GM23338 (cell line): ENCODE measurements at regions not wholly inside any gene's neighbourhood (a gene's known extent, or its start where the extent isn't known, plus 50 kb on each side); places are given as distances from the start of the nearest gene placed in this dataset.
"Not testable (repeated sequence)": the region's sequence is repeated elsewhere in the genome, so short reads cannot be mapped to it uniquely, and the experiment has no call there.

ENCODE experiments used
- ATAC-seq: fragments of 200-7000 bp; cut with Tn5 transposase; 3 replicates; pipeline ENCODE4 v1.9.1; 2020
- DNase-seq: peaks from one replicate; pipeline ENCODE4 v3.0.0-alpha.2; 2015; ENCODE audit warnings: low spot score
- H2AFZ ChIP-seq: fragments of 200-600 bp; sonication (generic); 2 replicates; pipeline ENCODE4 v1.8.0; 2016; ENCODE audit warnings: antibody characterized with exemption, mild to moderate bottlenecking, moderate library complexity
- H3F3A ChIP-seq: fragments of 200-600 bp; sonication (generic); replicated peaks from 2 replicates; pipeline ENCODE4 v1.8.0; 2017; ENCODE audit warnings: antibody characterized with exemption, mixed run types, low read depth
- H3K27ac ChIP-seq: fragments of 200-600 bp; sonication (generic); 2 replicates; pipeline ENCODE4 v1.6.1; 2016; ENCODE audit warnings: low read depth
- H3K27me3 ChIP-seq: fragments of 200-600 bp; sonication (generic); 2 replicates; pipeline ENCODE4 v1.8.0; 2016; ENCODE audit warnings: mild to moderate bottlenecking, mixed run types, moderate library complexity; ENCODE audit not compliant: insufficient read depth
- H3K36me3 ChIP-seq: fragments of 200-600 bp; sonication (generic); 2 replicates; pipeline ENCODE4 v1.8.0; 2016; ENCODE audit warnings: mild to moderate bottlenecking; ENCODE audit not compliant: insufficient read depth
- H3K4me1 ChIP-seq: fragments of 200-600 bp; sonication (generic); 2 replicates; pipeline ENCODE4 v1.8.0; 2016; ENCODE audit warnings: mild to moderate bottlenecking, moderate library complexity; ENCODE audit not compliant: insufficient read depth
- H3K4me2 ChIP-seq: fragments of 200-600 bp; sonication (generic); 2 replicates; pipeline ENCODE4 v1.7.1; 2017; ENCODE audit warnings: mixed run types
- H3K4me3 ChIP-seq: fragments of 200-600 bp; sonication (generic); 2 replicates; pipeline ENCODE4 v1.6.1; 2016; ENCODE audit warnings: mixed run types
- H3K79me2 ChIP-seq: fragments of 200-600 bp; sonication (generic); replicated peaks from 2 replicates; pipeline ENCODE4 v1.8.0; 2017; ENCODE audit warnings: mild to moderate bottlenecking; ENCODE audit not compliant: insufficient read depth
- H3K9me2 ChIP-seq: fragments of 200-600 bp; sonication (generic); 2 replicates; pipeline ENCODE4 v1.8.0; 2017; ENCODE audit not compliant: insufficient read depth
- H4K20me1 ChIP-seq: fragments of 200-600 bp; sonication (generic); replicated peaks from 2 replicates; pipeline ENCODE4 v1.8.0; 2017; ENCODE audit warnings: mild to moderate bottlenecking; ENCODE audit not compliant: insufficient read depth
- H3K27ac Mint-ChIP-seq: 2 replicates; pipeline ENCODE4 v1.8.0; 2020; ENCODE audit warnings: inconsistent platforms, mild to moderate bottlenecking, moderate library complexity, mixed read lengths
- H3K27me3 Mint-ChIP-seq: 3 replicates; pipeline ENCODE4 v1.8.0; 2022; ENCODE audit warnings: low read depth, mild to moderate bottlenecking, moderate library complexity, mixed read lengths, inconsistent platforms; ENCODE audit not compliant: insufficient read depth, poor library complexity
- H3K36me3 Mint-ChIP-seq: 3 replicates; pipeline ENCODE4 v1.8.0; 2021; ENCODE audit warnings: low read depth, mild to moderate bottlenecking, inconsistent platforms, moderate library complexity, mixed read lengths
- H3K4me1 Mint-ChIP-seq: 3 replicates; pipeline ENCODE4 v1.8.0; 2020; ENCODE audit warnings: mild to moderate bottlenecking, inconsistent platforms, mixed read lengths
- H3K4me3 Mint-ChIP-seq: 3 replicates; pipeline ENCODE4 v1.8.0; 2021; ENCODE audit warnings: moderate library complexity, mild to moderate bottlenecking, inconsistent platforms, mixed read lengths
- H3K9me3 Mint-ChIP-seq: 3 replicates; pipeline ENCODE4 v1.8.0; 2020; ENCODE audit warnings: moderate library complexity, mild to moderate bottlenecking, inconsistent platforms, mixed read lengths
- CREB1 ChIP-seq: fragments of 250-450 bp; sonication (Bioruptor Pico); IDR thresholded peaks from 2 replicates; pipeline ENCODE4 v1.5.0; 2020; ENCODE audit warnings: low read depth, mild to moderate bottlenecking, moderate library complexity
- CTCF ChIP-seq, 2 experiments: fragments of 200-600 bp in 1 of 2; sonication (generic) in 1 of 2; conservative IDR thresholded peaks; 2 replicates each; pipeline versions ENCODE4 v1.5.1 to v1.6.1; 2016 to 2017; ENCODE audit warnings: antibody characterized with exemption in 2 of 2, low read depth in 2 of 2, mild to moderate bottlenecking in 2 of 2, moderate library complexity in 1 of 2
- ETS1 ChIP-seq: IDR thresholded peaks from 2 replicates; pipeline ENCODE4 v1.6.1; 2016; ENCODE audit warnings: antibody characterized with exemption
- JUNB ChIP-seq: IDR thresholded peaks from one replicate; pipeline ENCODE4 v1.6.1; 2016; ENCODE audit warnings: antibody characterized with exemption; ENCODE audit not compliant: unreplicated experiment
- NANOG ChIP-seq: IDR thresholded peaks from 2 replicates; pipeline ENCODE4 v1.6.1; 2016; ENCODE audit warnings: antibody characterized with exemption, borderline replicate concordance
- POLR2AphosphoS5 ChIP-seq: IDR thresholded peaks from 2 replicates; pipeline ENCODE4 v1.6.1; 2016; ENCODE audit warnings: antibody characterized with exemption, low read depth
- REST ChIP-seq: IDR thresholded peaks from one replicate; pipeline ENCODE4 v1.6.1; 2018; ENCODE audit warnings: antibody characterized with exemption; ENCODE audit not compliant: unreplicated experiment
- STAT1 ChIP-seq: IDR thresholded peaks from one replicate; pipeline ENCODE4 v1.6.1; 2016; ENCODE audit warnings: antibody characterized with exemption; ENCODE audit not compliant: unreplicated experiment
- ZNF114 ChIP-seq: fragments of 250-450 bp; sonication (Bioruptor Pico); IDR thresholded peaks from 2 replicates; pipeline ENCODE4 v1.5.0; 2020; ENCODE audit warnings: mild to moderate bottlenecking, moderate library complexity
- ZNF331 ChIP-seq: fragments of 250-450 bp; sonication (Bioruptor Pico); IDR thresholded peaks from 2 replicates; pipeline ENCODE4 v1.5.0; 2020; ENCODE audit warnings: low read depth, mild to moderate bottlenecking, moderate library complexity

- ATAC-seq (no peak), DNase-seq (no peak)
- no peaks in the 10 kb centered on the region for H3K4me1 ChIP-seq
- H3K4me3 ChIP-seq = no peak overlapping the region
- H4K20me1 ChIP-seq = no peaks in the 10 kb centered on the region
- H3K79me2 ChIP-seq = no peaks in the 10 kb centered on the region
- Mint-ChIP-seq H3K9me3 (peaks cover 5% of the 10 kb centered on the region; the same call in 1 of the 3 replicates), H3K27me3 (peaks cover 5% of the 10 kb centered on the region), H3K27ac (no peak overlapping the region), H3K36me3 (no peaks in the 10 kb centered on the region), H3K4me1 (no peaks in the 10 kb centered on the region; the same call in 2 of the 3 replicates), H3K4me3 (no peak overlapping the region)
- H3K9me2 ChIP-seq = no peaks in the 10 kb centered on the region
- H3K4me2 ChIP-seq = no peak overlapping the region
- H3K27me3 ChIP-seq = no peaks in the 10 kb centered on the region
- H3K27ac ChIP-seq = no peak overlapping the region
- no peaks in the 10 kb centered on the region for H3F3A ChIP-seq
- no peak overlapping the region for H2AFZ ChIP-seq
- H3K36me3 ChIP-seq = no peaks in the 10 kb centered on the region; the same call in 1 of the 2 replicates
- TF ChIP-seq POLR2AphosphoS5 (no peak), STAT1 (no peak), REST (no peak), JUNB (no peak), ETS1 (no peak), ZNF114 (CRISPR knock-in tag) (no peak), ZNF331 (CRISPR knock-in tag) (no peak), CREB1 (CRISPR knock-in tag) (no peak), NANOG (no peak), CTCF (conservative IDR thresholded peaks at IDR 0.05; ENCODE audit: low read depth in 2 of 2) (no peak)
Observed at GRCh38 chr10:35276889-35277288, 59.4 kb upstream of the CCNY start.

GRCh38 chr10:35280246-35280645 lies 56.1 kb upstream of the CCNY start:
- not testable (repeated sequence) for H3K27ac ChIP-seq, H2AFZ ChIP-seq, H4K20me1 ChIP-seq, H3K27me3 ChIP-seq, DNase-seq, H3K27ac Mint-ChIP-seq, H3K79me2 ChIP-seq, H3K27me3 Mint-ChIP-seq, H3K4me2 ChIP-seq, H3K9me3 Mint-ChIP-seq, H3K4me3 ChIP-seq, H3F3A ChIP-seq, H3K4me1 ChIP-seq, H3K36me3 ChIP-seq, H3K4me3 Mint-ChIP-seq, H3K36me3 Mint-ChIP-seq, H3K4me1 Mint-ChIP-seq, ATAC-seq, H3K9me2 ChIP-seq
